ENCODE measurements at regions not wholly inside any gene's neighbourhood (a gene's known extent, or its start where the extent isn't known, plus 50 kb on each side); places are given as distances from the start of the nearest gene placed in this dataset.
"Not testable (repeated sequence)": the region's sequence is repeated elsewhere in the genome, so short reads cannot be mapped to it uniquely, and the experiment has no call there.

DNA sequence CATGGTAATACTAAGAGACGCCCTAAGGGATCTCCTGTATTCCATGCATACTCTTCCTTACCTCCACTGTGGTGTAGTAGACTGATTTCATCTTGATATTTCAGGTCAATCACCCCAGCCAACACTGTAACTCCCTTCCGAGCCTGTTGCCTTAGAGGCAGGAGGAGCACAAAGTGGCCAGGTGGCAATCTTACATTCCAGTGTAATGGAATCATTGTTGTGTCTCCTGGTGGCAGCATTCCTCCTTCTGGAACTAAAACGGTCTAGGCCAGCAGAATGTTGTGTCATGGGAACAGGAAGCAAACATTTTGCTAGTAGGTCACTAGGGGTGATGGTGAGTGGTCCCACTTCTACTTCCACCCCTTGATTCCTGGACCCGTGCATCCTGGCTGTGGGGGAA lies 405.7 kb upstream of the SLC10A2 start:
- H3K36me3 ChIP-seq (ENCODE audit: control insufficient read depth in 1 of 2, insufficient read depth in 2 of 2, low read length in 1 of 2), result no peaks in the 10 kb centered on the region
- no peaks in the 10 kb centered on the region for H3K27me3 ChIP-seq (ENCODE audit: control insufficient read depth in 1 of 2, insufficient read depth in 2 of 2, low read length in 1 of 2)
- H3K4me1 ChIP-seq (ENCODE audit: control insufficient read depth in 1 of 2, insufficient read depth in 2 of 2, low read length in 2 of 2), result no peaks in the 10 kb centered on the region
- intact Hi-C loops (cut with DNase I), result no loop called here
- H3K4me3 ChIP-seq (ENCODE audit: low read length in 2 of 2), result no peak overlapping the region
- H3K27ac ChIP-seq (ENCODE audit: low read depth in 1 of 2, low read length in 2 of 2), result no peak overlapping the region
- H3K9me3 ChIP-seq (ENCODE audit: control insufficient read depth, low read length), result no peaks in the 10 kb centered on the region
- WGBS, 2 donors, result 62 to 67% methylated on average over 4 of the region's 4 CpGs
- DNase-seq (no peak), ATAC-seq (ENCODE audit: low FRiP score) (no peak)

DNA sequence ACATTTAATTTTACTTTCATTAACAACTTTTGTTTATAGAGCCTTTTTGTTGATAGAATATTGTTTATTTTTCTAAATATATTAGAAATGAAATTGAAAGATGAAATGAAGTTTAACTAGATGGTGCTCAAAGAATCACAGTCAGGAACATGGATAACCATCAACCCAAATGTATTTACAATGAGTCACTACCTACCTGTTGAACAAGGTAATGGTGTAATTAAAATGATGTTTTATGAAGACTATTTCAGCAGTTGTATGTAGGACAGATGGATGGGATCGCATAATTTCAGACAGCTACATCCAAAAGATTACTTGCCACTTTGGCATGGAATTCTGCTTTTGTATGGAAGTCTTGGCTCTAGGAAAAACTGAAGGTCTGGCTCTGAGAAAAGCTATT lies 403.6 kb upstream of the SLC10A2 start:
- Histone ChIP-seq H3K4me3 (ENCODE audit: low read length in 2 of 2) (no peak overlapping the region), H3K27ac (ENCODE audit: low read depth in 1 of 2, low read length in 2 of 2) (no peak overlapping the region), H3K4me1 (ENCODE audit: control insufficient read depth in 1 of 2, insufficient read depth in 2 of 2, low read length in 2 of 2) (no peaks in the 10 kb centered on the region), H3K36me3 (ENCODE audit: control insufficient read depth in 1 of 2, insufficient read depth in 2 of 2, low read length in 1 of 2) (no peaks in the 10 kb centered on the region), H3K9me3 (ENCODE audit: control insufficient read depth, low read length) (no peaks in the 10 kb centered on the region), H3K27me3 (ENCODE audit: control insufficient read depth in 1 of 2, insufficient read depth in 2 of 2, low read length in 1 of 2) (no peaks in the 10 kb centered on the region)
- ATAC-seq (ENCODE audit: low FRiP score) (no peak), DNase-seq (no peak)
- intact Hi-C loops (cut with DNase I), result no loop called here
- WGBS, 2 donors, result 86 to 92% methylated on average over 1 of the region's 1 CpG

DNA sequence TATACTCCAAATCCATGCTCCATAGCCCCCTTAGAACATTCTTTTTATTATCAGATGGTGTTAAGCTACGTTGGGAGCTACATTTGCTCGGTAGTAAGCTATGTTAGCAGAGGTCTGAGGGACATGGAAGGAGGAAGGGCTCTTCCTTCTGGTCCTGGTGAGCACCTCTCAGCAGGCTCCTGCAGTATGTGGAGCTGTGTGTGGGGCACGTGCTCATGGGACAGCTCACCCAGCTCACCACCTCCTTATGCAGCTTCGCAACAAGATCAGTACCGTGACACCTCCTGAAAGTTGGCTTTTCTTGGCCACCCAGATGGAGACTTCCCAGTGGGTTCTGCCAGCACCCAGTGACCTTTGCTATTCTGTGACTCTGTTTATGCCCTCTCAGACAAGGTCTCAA lies 400.5 kb upstream of the SLC10A2 start:
- intact Hi-C loops (cut with DNase I), result no loop called here
- ATAC-seq (ENCODE audit: low FRiP score) (no peak), DNase-seq (no peak)
- no peaks in the 10 kb centered on the region for H3K9me3 ChIP-seq (ENCODE audit: control insufficient read depth, low read length)
- no peak overlapping the region for H3K4me3 ChIP-seq (ENCODE audit: low read length in 2 of 2)
- H3K4me1 ChIP-seq (ENCODE audit: control insufficient read depth in 1 of 2, insufficient read depth in 2 of 2, low read length in 2 of 2), result no peaks in the 10 kb centered on the region
- no peaks in the 10 kb centered on the region for H3K36me3 ChIP-seq (ENCODE audit: control insufficient read depth in 1 of 2, insufficient read depth in 2 of 2, low read length in 1 of 2)
- WGBS, 2 donors, result 86% methylated on average over 5 of the region's 5 CpGs
- no peak overlapping the region for H3K27ac ChIP-seq (ENCODE audit: low read depth in 1 of 2, low read length in 2 of 2)
- no peaks in the 10 kb centered on the region for H3K27me3 ChIP-seq (ENCODE audit: control insufficient read depth in 1 of 2, insufficient read depth in 2 of 2, low read length in 1 of 2)

DNA sequence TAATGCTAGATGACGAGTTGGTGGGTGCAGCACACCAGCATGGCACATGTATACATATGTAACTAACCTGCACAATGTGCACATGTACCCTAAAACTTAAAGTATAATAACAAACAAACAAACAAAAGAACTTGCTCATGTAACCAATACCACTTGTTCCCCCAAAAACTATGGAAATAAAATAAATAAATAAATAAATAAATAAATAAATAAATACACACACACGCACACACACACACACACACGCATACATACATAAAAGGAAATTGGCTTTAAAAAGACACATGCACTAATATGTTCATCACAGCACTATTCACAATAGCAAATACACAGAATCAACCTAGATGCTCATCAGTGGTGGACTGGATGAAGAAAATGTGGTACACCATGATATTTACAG lies 394.0 kb upstream of the SLC10A2 start:
- 66 to 74% methylated on average over 2 of the region's 3 CpGs for WGBS, 2 donors
- DNase-seq; ATAC-seq (ENCODE audit: low FRiP score); H3K27me3 ChIP-seq (ENCODE audit: control insufficient read depth in 1 of 2, insufficient read depth in 2 of 2, low read length in 1 of 2); intact Hi-C loops (cut with DNase I); H3K36me3 ChIP-seq (ENCODE audit: control insufficient read depth in 1 of 2, insufficient read depth in 2 of 2, low read length in 1 of 2); H3K27ac ChIP-seq (ENCODE audit: low read depth in 1 of 2, low read length in 2 of 2); H3K9me3 ChIP-seq (ENCODE audit: control insufficient read depth, low read length); H3K4me3 ChIP-seq (ENCODE audit: low read length in 2 of 2); H3K4me1 ChIP-seq (ENCODE audit: control insufficient read depth in 1 of 2, insufficient read depth in 2 of 2, low read length in 2 of 2): not testable (repeated sequence)

DNA sequence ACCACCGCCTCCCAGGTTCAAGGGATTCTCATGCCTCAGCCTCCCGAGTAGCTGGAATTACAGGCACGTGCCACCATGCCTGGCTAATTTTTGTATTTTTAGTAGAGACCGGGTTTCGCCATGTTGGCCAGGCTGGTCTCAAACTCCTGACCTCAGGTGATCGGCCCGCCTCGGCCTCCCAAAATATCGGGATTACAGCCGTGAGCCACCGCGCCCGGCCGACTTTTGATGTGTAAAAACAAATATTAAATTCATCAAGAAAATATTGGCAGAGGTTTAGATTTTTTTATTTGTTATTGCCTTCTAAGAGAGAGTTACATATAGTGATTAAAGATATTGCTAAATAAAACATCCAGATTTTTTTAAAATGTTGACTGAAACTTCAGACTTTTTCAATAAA lies 390.8 kb upstream of the SLC10A2 start:
- ATAC-seq (ENCODE audit: low FRiP score); H3K4me3 ChIP-seq (ENCODE audit: low read length in 2 of 2): not testable (repeated sequence)

DNA sequence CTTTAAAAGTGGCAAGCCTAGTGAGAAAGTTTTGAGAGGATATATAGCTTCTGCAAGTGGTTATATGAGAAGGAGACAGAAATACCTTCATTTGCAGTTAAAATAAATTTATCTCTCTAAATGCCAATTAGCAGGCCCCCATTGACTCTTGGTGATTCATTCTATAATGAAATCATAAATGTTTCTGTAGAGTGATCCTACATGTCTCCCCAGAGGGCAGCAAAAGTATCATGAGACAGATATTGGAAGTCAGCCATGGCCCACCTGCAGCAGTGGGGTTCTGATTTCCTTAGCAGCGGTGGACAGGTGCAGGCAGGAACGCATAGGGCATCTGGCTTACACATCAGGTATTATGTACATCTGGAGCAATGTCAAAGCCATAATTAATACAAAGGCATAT lies 385.4 kb upstream of the SLC10A2 start:
- Histone ChIP-seq H3K27ac (ENCODE audit: low read depth in 1 of 2, low read length in 2 of 2) (no peak overlapping the region), H3K27me3 (ENCODE audit: control insufficient read depth in 1 of 2, insufficient read depth in 2 of 2, low read length in 1 of 2) (no peaks in the 10 kb centered on the region), H3K36me3 (ENCODE audit: control insufficient read depth in 1 of 2, insufficient read depth in 2 of 2, low read length in 1 of 2) (no peaks in the 10 kb centered on the region), H3K4me3 (ENCODE audit: low read length in 2 of 2) (no peak overlapping the region), H3K4me1 (ENCODE audit: control insufficient read depth in 1 of 2, insufficient read depth in 2 of 2, low read length in 2 of 2) (no peaks in the 10 kb centered on the region), H3K9me3 (ENCODE audit: control insufficient read depth, low read length) (no peaks in the 10 kb centered on the region)
- 71 to 80% methylated on average over 2 of the region's 2 CpGs for WGBS, 2 donors
- DNase-seq, result no peak
- no peak for ATAC-seq (ENCODE audit: low FRiP score)
- intact Hi-C loops (cut with DNase I), result no loop called here

More for the DNA sequence above, 390.8 kb upstream of the SLC10A2 start:
- H3K27ac ChIP-seq (ENCODE audit: low read depth in 1 of 2, low read length in 2 of 2); H3K27me3 ChIP-seq (ENCODE audit: control insufficient read depth in 1 of 2, insufficient read depth in 2 of 2, low read length in 1 of 2); DNase-seq; H3K4me1 ChIP-seq (ENCODE audit: control insufficient read depth in 1 of 2, insufficient read depth in 2 of 2, low read length in 2 of 2); H3K9me3 ChIP-seq (ENCODE audit: control insufficient read depth, low read length); H3K36me3 ChIP-seq (ENCODE audit: control insufficient read depth in 1 of 2, insufficient read depth in 2 of 2, low read length in 1 of 2); intact Hi-C loops (cut with DNase I): not testable (repeated sequence)
- 94 to 96% methylated on average over 14 of the region's 14 CpGs for WGBS, 2 donors

DNA sequence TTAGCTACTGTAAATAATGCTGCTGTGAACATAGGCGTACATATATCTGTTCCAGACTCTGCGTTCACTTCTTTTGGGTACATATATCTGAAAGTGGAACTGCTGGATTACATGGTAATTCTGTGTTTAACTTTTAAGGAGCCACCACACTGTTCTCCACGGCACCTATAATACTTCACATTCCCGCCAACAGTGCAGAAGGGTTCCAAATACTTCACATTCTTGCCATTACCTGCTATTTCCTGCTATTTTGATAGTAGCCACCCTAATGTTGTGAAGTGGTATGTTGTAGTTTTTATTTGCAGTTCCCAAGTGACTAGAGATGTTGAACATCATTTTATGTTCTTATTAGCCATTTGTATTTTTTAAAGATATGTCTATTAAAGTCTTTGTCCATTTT lies 377.4 kb upstream of the SLC10A2 start:
- DNase-seq, result no peak
- Histone ChIP-seq H3K27ac (ENCODE audit: low read depth in 1 of 2, low read length in 2 of 2) (no peak overlapping the region), H3K9me3 (ENCODE audit: control insufficient read depth, low read length) (no peaks in the 10 kb centered on the region), H3K36me3 (ENCODE audit: control insufficient read depth in 1 of 2, insufficient read depth in 2 of 2, low read length in 1 of 2) (no peaks in the 10 kb centered on the region), H3K27me3 (ENCODE audit: control insufficient read depth in 1 of 2, insufficient read depth in 2 of 2, low read length in 1 of 2) (no peaks in the 10 kb centered on the region), H3K4me3 (ENCODE audit: low read length in 2 of 2) (no peak overlapping the region), H3K4me1 (ENCODE audit: control insufficient read depth in 1 of 2, insufficient read depth in 2 of 2, low read length in 2 of 2) (no peaks in the 10 kb centered on the region)
- WGBS, 2 donors, result 67 to 68% methylated on average over 4 of the region's 4 CpGs
- ATAC-seq (ENCODE audit: low FRiP score), result no peak
- intact Hi-C loops (cut with DNase I), result no loop called here

DNA sequence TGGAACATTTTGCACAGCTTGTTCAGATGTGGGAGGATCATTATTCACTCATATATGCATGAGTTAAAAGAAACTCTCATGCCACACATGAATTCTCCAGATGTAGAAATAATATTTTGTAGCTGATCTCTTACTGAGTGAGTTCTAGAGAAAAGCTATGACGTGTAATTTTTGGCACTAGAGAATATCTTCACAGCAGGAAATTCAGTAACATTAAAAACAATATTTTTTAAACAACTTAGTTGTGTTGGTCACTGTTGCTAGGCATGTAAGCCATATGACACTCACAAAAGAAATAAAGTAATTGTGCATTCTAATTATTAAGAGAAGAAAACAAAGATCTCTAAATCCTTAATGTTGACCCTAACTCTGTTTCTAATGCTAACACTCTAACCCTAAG lies 371.4 kb upstream of the SLC10A2 start:
- Histone ChIP-seq H3K27ac (ENCODE audit: low read depth in 1 of 2, low read length in 2 of 2) (no peak overlapping the region), H3K36me3 (ENCODE audit: control insufficient read depth in 1 of 2, insufficient read depth in 2 of 2, low read length in 1 of 2) (no peaks in the 10 kb centered on the region), H3K4me1 (ENCODE audit: control insufficient read depth in 1 of 2, insufficient read depth in 2 of 2, low read length in 2 of 2) (no peaks in the 10 kb centered on the region), H3K9me3 (ENCODE audit: control insufficient read depth, low read length) (no peaks in the 10 kb centered on the region), H3K27me3 (ENCODE audit: control insufficient read depth in 1 of 2, insufficient read depth in 2 of 2, low read length in 1 of 2) (no peaks in the 10 kb centered on the region), H3K4me3 (ENCODE audit: low read length in 2 of 2) (no peak overlapping the region)
- intact Hi-C loops (cut with DNase I), result no loop called here
- WGBS, 2 donors, result 5 to 7% methylated on average over 1 of the region's 1 CpG
- no peak for ATAC-seq (ENCODE audit: low FRiP score)
- DNase-seq, result no peak

DNA sequence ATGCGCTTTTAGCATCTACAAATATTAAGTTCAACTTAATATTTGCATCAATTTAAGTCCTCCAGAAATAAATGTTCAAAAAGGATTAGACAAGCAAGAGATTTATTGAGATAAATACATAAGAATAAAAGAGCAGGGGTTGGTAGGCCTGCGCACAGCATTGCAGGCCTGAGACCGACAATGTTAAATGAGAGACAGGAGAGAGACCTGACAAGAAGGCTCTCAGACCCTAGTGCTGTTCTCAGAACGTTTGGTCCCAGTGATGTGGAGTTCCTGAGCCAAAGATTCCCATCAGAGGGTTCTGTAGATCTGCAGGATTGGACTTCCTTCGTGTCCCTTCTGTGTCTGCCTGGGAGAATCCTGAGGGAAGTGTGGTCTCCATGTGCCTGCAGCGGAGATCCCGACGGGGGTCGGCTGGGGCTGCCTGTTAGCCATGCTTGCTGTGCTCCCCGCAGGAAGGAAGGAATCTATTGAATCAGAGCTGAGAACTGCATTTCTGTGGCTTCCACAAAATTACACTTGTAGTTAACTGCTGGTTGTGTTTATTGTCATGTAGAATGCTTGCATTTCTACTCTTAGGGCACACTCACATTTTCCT lies 369.9 kb upstream of the SLC10A2 start:
- intact Hi-C loops (cut with DNase I), result no loop called here
- Histone ChIP-seq H3K27me3 (ENCODE audit: control insufficient read depth in 1 of 2, insufficient read depth in 2 of 2, low read length in 1 of 2) (no peaks in the 10 kb centered on the region), H3K4me3 (ENCODE audit: low read length in 2 of 2) (no peak overlapping the region), H3K4me1 (ENCODE audit: control insufficient read depth in 1 of 2, insufficient read depth in 2 of 2, low read length in 2 of 2) (no peaks in the 10 kb centered on the region), H3K9me3 (ENCODE audit: control insufficient read depth, low read length) (no peaks in the 10 kb centered on the region), H3K27ac (ENCODE audit: low read depth in 1 of 2, low read length in 2 of 2) (no peak overlapping the region), H3K36me3 (ENCODE audit: control insufficient read depth in 1 of 2, insufficient read depth in 2 of 2, low read length in 1 of 2) (no peaks in the 10 kb centered on the region)
- 83% methylated on average over 10 of the region's 10 CpGs for WGBS, 2 donors
- DNase-seq (no peak), ATAC-seq (ENCODE audit: low FRiP score) (no peak)

Data from aorta (tissue), 5 donors.